ENCODE measurements at regions not wholly inside any gene's neighbourhood (a gene's known extent, or its start where the extent isn't known, plus 50 kb on each side); places are given as distances from the start of the nearest gene placed in this dataset.

DNA sequence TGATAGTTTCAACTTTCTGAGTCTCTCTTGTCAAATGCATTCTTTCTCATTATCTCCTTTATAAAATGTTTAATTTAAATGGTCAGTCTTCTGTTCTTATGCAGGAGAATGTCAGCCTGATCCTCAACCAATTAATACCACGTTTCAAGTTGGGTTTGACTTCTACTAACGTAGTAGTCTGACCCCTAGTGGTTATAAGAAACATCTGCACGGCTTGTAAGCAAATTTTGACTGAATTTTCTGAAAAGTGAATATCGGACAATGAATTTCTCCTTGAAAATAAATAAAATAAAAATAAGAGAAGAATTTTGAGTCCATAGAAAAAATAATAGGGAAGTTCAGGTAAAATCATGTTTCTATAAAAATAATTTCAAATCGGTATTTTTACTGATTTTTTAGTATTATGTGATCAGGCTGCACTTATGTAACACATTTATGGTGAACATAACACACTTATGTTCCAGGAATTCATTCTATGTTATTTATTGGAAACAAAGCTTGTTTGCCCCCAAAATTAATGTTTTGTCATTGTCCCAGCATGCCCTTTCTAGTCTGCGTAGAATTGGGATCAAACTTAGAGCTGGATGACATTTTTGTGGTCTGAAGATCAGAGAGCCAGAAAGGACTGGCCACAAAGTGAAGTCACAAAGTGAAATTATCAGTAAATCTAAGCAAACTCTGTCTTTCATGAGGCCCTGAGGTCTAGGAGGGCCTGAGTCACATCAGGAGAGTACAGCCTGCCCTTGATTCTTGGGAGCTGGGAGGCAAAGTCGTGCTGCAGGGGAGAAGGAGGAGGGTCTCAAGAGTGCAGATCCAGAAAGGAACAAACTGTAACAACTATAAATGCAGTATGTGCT is 101.2 kb upstream of the STXBP6 start:
- BruUV-seq (replicated peaks): no TSS peak
- 2% methylated on average over 7 of the region's 7 CpGs for WGBS (ENCODE audit: low lambda C conversion rate)
- in situ Hi-C loops (cut with HindIII; ENCODE audit: extremely low pct_ligation_motif_present, low pct_unique_long_range_greater_than_20kb): loop anchor here (10.0 kb wide), 1 partner anchor 416 kb away; no protein-coding TSS in a partner anchor
- Histone ChIP-seq H3K36me3 (replicated peaks in 1 of 2; ENCODE audit: control insufficient read depth in 1 of 2, insufficient read depth in 2 of 2, low read length in 2 of 2) (no peaks in the 10 kb centered on the region), H3K4me1 (ENCODE audit: insufficient read depth, low read length) (no peaks in the 10 kb centered on the region), H3K4me3 (replicated peaks in 1 of 3; ENCODE audit: insufficient read depth in 1 of 3, low read depth in 2 of 3, low read length in 3 of 3) (no peak overlapping the region), H3K79me2 (ENCODE audit: insufficient read depth, low read length) (no peaks in the 10 kb centered on the region), H3K27me3 (ENCODE audit: control insufficient read depth in 1 of 2, insufficient read depth in 2 of 2, low read length in 2 of 2) (no peaks in the 10 kb centered on the region), H3K4me2 (ENCODE audit: low read depth, low read length) (no peak overlapping the region), H4K20me1 (ENCODE audit: insufficient read depth, low read length) (no peaks in the 10 kb centered on the region), H3K9ac (ENCODE audit: insufficient read depth, low read depth, low read length) (no peak overlapping the region), H3K27ac (ENCODE audit: extremely low read length, insufficient read depth, low read length) (no peak overlapping the region), H2AFZ (ENCODE audit: low read length) (no peak overlapping the region), H3K9me3 (ENCODE audit: low read length) (no peaks in the 10 kb centered on the region)
- ATAC-seq (peak; percentile 77), DNase-seq (ENCODE audit: low spot score) (peak; percentile 72), FAIRE-seq (peak; percentile 83)
- CTCF ChIA-PET (ENCODE audit: low intra/inter-chr PET ratio, low total read pairs): interaction anchor here (0.9 to 4.6 kb wide), 7 partner anchors 17 to 472 kb away, joined by 3 to 80 read pairs (median 11); no protein-coding TSS in a partner anchor
- intact Hi-C loops (cut with micrococcal nuclease; ENCODE audit: unreplicated experiment): loop anchor here (1.0 to 10.0 kb wide), 9 partner anchors 18 to 666 kb away; no protein-coding TSS in a partner anchor
- POLR2A ChIA-PET: no interaction called here
- no peak for TF ChIP-seq ZNF629 (CRISPR knock-in tag; conservative IDR thresholded peaks at IDR 0.05)
- TF ChIP-seq RELA (CRISPR knock-in tag; IDR thresholded peaks at IDR 0.05): no peak
- TF ChIP-seq KDM4B (CRISPR knock-in tag; IDR thresholded peaks at IDR 0.05): no peak
- no peak for TF ChIP-seq ZNF772 (CRISPR knock-in tag; IDR thresholded peaks at IDR 0.05)
- TF ChIP-seq SIN3B (IDR thresholded peaks at IDR 0.05; ENCODE audit: low read length): no peak
- no peak for TF ChIP-seq ZNF605 (CRISPR knock-in tag; IDR thresholded peaks at IDR 0.05)
- peak; percentile 88 for TF ChIP-seq SMC3 (IDR thresholded peaks at IDR 0.05; ENCODE audit: low read length)
- TF ChIP-seq MAFF (IDR thresholded peaks at IDR 0.05; ENCODE audit: low read depth, low read length): peak; percentile 10; the same call in 1 of the 2 replicates
- TF ChIP-seq ZNF180 (CRISPR knock-in tag; IDR thresholded peaks at IDR 0.05; ENCODE audit: borderline replicate concordance, low read depth): no peak
- TF ChIP-seq, protein P1, sequence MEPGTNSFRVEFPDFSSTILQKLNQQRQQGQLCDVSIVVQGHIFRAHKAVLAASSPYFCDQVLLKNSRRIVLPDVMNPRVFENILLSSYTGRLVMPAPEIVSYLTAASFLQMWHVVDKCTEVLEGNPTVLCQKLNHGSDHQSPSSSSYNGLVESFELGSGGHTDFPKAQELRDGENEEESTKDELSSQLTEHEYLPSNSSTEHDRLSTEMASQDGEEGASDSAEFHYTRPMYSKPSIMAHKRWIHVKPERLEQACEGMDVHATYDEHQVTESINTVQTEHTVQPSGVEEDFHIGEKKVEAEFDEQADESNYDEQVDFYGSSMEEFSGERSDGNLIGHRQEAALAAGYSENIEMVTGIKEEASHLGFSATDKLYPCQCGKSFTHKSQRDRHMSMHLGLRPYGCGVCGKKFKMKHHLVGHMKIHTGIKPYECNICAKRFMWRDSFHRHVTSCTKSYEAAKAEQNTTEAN (CRISPR knock-in tag; conservative IDR thresholded peaks at IDR 0.05): no peak
- 0 out of 2 replicates have a peak, but pooled peaks have one; percentile 39 for TF ChIP-seq GZF1 (CRISPR knock-in tag; IDR thresholded peaks at IDR 0.05)
- peak; percentile 75; the same call in 1 of the 2 replicates for TF ChIP-seq MIXL1 (CRISPR knock-in tag; IDR thresholded peaks at IDR 0.05)
- no peak for TF ChIP-seq ZNF224 (CRISPR knock-in tag; IDR thresholded peaks at IDR 0.05)
- TF ChIP-seq NFRKB (IDR thresholded peaks at IDR 0.05): no peak
- TF ChIP-seq, protein P2, sequence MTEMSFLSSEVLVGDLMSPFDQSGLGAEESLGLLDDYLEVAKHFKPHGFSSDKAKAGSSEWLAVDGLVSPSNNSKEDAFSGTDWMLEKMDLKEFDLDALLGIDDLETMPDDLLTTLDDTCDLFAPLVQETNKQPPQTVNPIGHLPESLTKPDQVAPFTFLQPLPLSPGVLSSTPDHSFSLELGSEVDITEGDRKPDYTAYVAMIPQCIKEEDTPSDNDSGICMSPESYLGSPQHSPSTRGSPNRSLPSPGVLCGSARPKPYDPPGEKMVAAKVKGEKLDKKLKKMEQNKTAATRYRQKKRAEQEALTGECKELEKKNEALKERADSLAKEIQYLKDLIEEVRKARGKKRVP (CRISPR knock-in tag; IDR thresholded peaks at IDR 0.05): no peak
- TF ChIP-seq FOXK1 (CRISPR knock-in tag; IDR thresholded peaks at IDR 0.05; ENCODE audit: borderline replicate concordance, low read depth): no peak
- 0 out of 3 replicates have a peak, but pooled peaks have one; percentile 26 for TF ChIP-seq MXI1 (IDR thresholded peaks at IDR 0.05; ENCODE audit: borderline replicate concordance, low read depth, low read length)
- TF ChIP-seq, protein P3, sequence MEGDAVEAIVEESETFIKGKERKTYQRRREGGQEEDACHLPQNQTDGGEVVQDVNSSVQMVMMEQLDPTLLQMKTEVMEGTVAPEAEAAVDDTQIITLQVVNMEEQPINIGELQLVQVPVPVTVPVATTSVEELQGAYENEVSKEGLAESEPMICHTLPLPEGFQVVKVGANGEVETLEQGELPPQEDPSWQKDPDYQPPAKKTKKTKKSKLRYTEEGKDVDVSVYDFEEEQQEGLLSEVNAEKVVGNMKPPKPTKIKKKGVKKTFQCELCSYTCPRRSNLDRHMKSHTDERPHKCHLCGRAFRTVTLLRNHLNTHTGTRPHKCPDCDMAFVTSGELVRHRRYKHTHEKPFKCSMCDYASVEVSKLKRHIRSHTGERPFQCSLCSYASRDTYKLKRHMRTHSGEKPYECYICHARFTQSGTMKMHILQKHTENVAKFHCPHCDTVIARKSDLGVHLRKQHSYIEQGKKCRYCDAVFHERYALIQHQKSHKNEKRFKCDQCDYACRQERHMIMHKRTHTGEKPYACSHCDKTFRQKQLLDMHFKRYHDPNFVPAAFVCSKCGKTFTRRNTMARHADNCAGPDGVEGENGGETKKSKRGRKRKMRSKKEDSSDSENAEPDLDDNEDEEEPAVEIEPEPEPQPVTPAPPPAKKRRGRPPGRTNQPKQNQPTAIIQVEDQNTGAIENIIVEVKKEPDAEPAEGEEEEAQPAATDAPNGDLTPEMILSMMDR (CRISPR knock-in tag; IDR thresholded peaks at IDR 0.05): peak; percentile 86
- no peak for TF ChIP-seq MBD4 (IDR thresholded peaks at IDR 0.05; ENCODE audit: borderline replicate concordance, low read length)
- TF ChIP-seq PRMT3 (CRISPR knock-in tag; IDR thresholded peaks at IDR 0.05; ENCODE audit: borderline replicate concordance, low read depth): no peak
- TF ChIP-seq, protein P4, sequence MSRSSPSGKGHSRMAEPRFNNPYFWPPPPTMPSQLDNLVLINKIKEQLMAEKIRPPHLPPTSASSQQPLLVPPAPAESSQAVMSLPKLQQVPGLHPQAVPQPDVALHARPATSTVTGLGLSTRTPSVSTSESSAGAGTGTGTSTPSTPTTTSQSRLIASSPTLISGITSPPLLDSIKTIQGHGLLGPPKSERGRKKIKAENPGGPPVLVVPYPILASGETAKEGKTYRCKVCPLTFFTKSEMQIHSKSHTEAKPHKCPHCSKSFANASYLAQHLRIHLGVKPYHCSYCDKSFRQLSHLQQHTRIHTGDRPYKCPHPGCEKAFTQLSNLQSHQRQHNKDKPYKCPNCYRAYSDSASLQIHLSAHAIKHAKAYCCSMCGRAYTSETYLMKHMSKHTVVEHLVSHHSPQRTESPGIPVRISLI (CRISPR knock-in tag; IDR thresholded peaks at IDR 0.05; ENCODE audit: borderline replicate concordance): no peak

All from HepG2 (cell line).